SU-DHL-6 (cell line): ENCODE measurements at regions not wholly inside any gene's neighbourhood (a gene's known extent, or its start where the extent isn't known, plus 50 kb on each side); places are given as distances from the start of the nearest gene placed in this dataset.

Experiments used
- H2AFZ ChIP-seq: fragments of 200-600 bp; sonication (generic); 2 replicates; pipeline ENCODE4 v1.6.1; 2014; ENCODE audit warnings: low read depth, mild to moderate bottlenecking, moderate library complexity, mixed read lengths, antibody characterized with exemption, low read length; ENCODE audit not compliant: severe bottlenecking
- H3F3A ChIP-seq: fragments of 200-600 bp; shearing (Covaris generic); 2 replicates; pipeline ENCODE4 v1.6.0; 2016; ENCODE audit warnings: antibody characterized with exemption, mild to moderate bottlenecking; ENCODE audit not compliant: insufficient read depth
- H3K27ac ChIP-seq: fragments of 200-600 bp; sonication (generic); 2 replicates; pipeline ENCODE4 v1.5.1; 2016; ENCODE audit warnings: low read depth, mild to moderate bottlenecking, low read length, moderate library complexity, mixed read lengths
- H3K27me3 ChIP-seq: fragments of 200-600 bp; sonication (generic), shearing (Covaris generic); 2 replicates; pipeline ENCODE4 v1.6.0; 2014; ENCODE audit warnings: mild to moderate bottlenecking, low read length
- H3K36me3 ChIP-seq: fragments of 200-600 bp; sonication (generic); 2 replicates; pipeline ENCODE4 v1.6.1; 2014; ENCODE audit warnings: mild to moderate bottlenecking, low read length, mixed read lengths
- H3K4me2 ChIP-seq: fragments of 300-600, 200-600 bp; shearing (Covaris generic), sonication (generic); 2 replicates; pipeline ENCODE4 v1.6.0; 2014; ENCODE audit warnings: low read length, low read depth, mild to moderate bottlenecking; ENCODE audit not compliant: poor library complexity, severe bottlenecking
- H3K4me3 ChIP-seq: fragments of 200-600 bp; sonication (generic); 2 replicates; pipeline ENCODE4 v1.5.1; 2014; ENCODE audit warnings: antibody characterized with exemption, low read length, mild to moderate bottlenecking, mixed read lengths; ENCODE audit not compliant: insufficient read depth, poor library complexity, severe bottlenecking
- H3K79me2 ChIP-seq: fragments of 200-600 bp; sonication (generic); 2 replicates; pipeline ENCODE4 v1.6.1; 2014; ENCODE audit warnings: mild to moderate bottlenecking, low read length, moderate library complexity; ENCODE audit not compliant: insufficient read depth
- H3K9ac ChIP-seq: fragments of 200-600 bp; sonication (generic); 2 replicates; pipeline ENCODE4 v1.7.0; 2014; ENCODE audit warnings: mild to moderate bottlenecking, low read length
- H3K9me2 ChIP-seq: fragments of 200-600 bp; sonication (generic); replicated peaks from 2 replicates; pipeline ENCODE4 v1.6.1; 2014; ENCODE audit warnings: low read length; ENCODE audit not compliant: insufficient read depth
- H3K9me3 ChIP-seq: fragments of 200-600 bp; sonication (generic); 2 replicates; pipeline ENCODE4 v1.6.1; 2014; ENCODE audit warnings: low read length, mixed read lengths; ENCODE audit not compliant: insufficient read depth
- H4K20me1 ChIP-seq: fragments of 200-600 bp; sonication (generic); 2 replicates; pipeline ENCODE4 v1.6.1; 2014; ENCODE audit warnings: low read depth, mild to moderate bottlenecking, antibody characterized with exemption, low read length, moderate library complexity, mixed read lengths
- CTCF ChIP-seq: fragments of 200-600 bp; sonication (generic); IDR thresholded peaks from one replicate; pipeline ENCODE4 v1.5.1; 2017; ENCODE audit warnings: antibody characterized with exemption, mild to moderate bottlenecking, low read length, moderate library complexity; ENCODE audit not compliant: insufficient read depth, poor library complexity, severe bottlenecking
- EZH2phosphoT487 ChIP-seq: fragments of 200-600 bp; sonication (generic), shearing (Covaris generic); conservative IDR thresholded peaks from 2 replicates; pipeline ENCODE4 v1.6.1; 2018; ENCODE audit warnings: mild to moderate bottlenecking, antibody characterized with exemption, low read length, moderate library complexity, mixed read lengths

DNA sequence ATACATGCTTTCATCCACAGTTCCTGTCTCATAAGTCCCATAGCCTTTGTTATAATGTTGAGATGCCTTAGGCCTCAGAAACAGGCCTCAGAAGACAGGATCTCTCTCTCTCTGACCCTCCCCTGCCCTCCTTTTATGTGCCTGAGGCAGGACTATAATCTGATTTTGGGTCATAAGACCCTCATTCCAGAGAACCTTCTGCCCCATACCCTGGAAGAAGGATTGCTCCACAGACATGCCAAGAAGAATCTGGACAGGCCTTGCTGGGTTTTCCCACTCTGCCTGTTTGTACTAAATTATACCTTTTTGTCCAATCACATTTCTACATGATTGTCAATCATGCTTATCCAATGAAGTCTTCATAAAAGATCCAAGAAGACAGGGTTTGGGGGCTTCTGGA is 57.2 kb upstream of the MME start:
- no peaks in the 10 kb centered on the region for H4K20me1 ChIP-seq

GRCh38 chr3:155019575-155019974 is 60.5 kb upstream of the MME start:
- Histone ChIP-seq H3K27me3 (no peaks in the 10 kb centered on the region), H3K9me3 (no peaks in the 10 kb centered on the region), H3K9ac (no peak overlapping the region), H3K4me2 (no peak overlapping the region), H3K36me3 (no peaks in the 10 kb centered on the region), H3K4me3 (no peak overlapping the region), H3K9me2 (no peaks in the 10 kb centered on the region), H3F3A (no peaks in the 10 kb centered on the region), H2AFZ (no peak overlapping the region), H3K27ac (no peak overlapping the region), H4K20me1 (no peaks in the 10 kb centered on the region), H3K79me2 (no peaks in the 10 kb centered on the region)
- TF ChIP-seq CTCF: no peak
- TF ChIP-seq EZH2phosphoT487: no peak

More for the DNA sequence above, 57.2 kb upstream of the MME start:
- no peaks in the 10 kb centered on the region for H3K36me3 ChIP-seq
- no peak overlapping the region for H3K4me3 ChIP-seq
- H3K9me3 ChIP-seq: peaks cover under 1% of the 10 kb centered on the region
- H3K27ac ChIP-seq: no peak overlapping the region
- no peak overlapping the region for H3K4me2 ChIP-seq
- H3K79me2 ChIP-seq: no peaks in the 10 kb centered on the region
- no peaks in the 10 kb centered on the region for H3K27me3 ChIP-seq
- no peak overlapping the region for H3K9ac ChIP-seq
- TF ChIP-seq EZH2phosphoT487 (no peak), CTCF (no peak)
- H3F3A ChIP-seq: no peaks in the 10 kb centered on the region
- no peaks in the 10 kb centered on the region for H3K9me2 ChIP-seq
- H2AFZ ChIP-seq: no peak overlapping the region

DNA sequence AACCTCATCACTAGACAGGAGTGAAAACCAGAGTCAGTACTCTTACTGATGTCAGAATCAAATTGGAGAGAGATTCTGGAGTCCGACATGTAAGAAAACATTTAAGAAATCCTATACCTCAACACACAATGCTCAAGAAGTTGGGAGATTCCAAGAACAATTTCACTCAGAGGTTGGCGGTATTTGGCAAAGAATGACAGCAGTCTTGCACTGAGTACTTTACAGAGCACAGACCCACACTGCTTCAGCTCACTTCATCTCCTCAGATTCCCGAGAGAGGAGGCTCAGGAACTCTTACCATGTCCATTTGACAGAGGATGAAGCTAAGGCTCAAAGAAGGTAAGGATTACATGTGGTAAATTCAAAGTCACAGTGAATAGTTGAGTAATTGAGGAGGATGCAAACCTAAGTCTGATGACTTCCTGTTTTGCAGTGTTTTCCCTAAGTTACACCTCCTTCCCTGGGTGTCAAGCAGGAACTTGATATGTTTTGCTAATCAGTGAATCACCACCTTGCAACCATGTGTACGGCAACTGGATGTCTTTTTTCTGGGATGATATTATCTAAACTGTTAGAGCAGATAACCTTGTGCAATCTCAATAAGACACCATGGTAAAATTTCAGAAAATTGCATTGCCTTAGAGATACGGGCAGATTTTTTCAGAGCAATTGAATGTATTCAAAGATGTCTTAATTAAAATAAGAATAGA is 61.3 kb upstream of the MME start:
- H3K9ac ChIP-seq: no peak overlapping the region
- H3K9me3 ChIP-seq: no peaks in the 10 kb centered on the region
- no peaks in the 10 kb centered on the region for H3K79me2 ChIP-seq
- peak overlapping the region; percentile 24 for H2AFZ ChIP-seq
- no peaks in the 10 kb centered on the region for H3K9me2 ChIP-seq
- H3K36me3 ChIP-seq: no peaks in the 10 kb centered on the region
- no peaks in the 10 kb centered on the region for H3K27me3 ChIP-seq
- H4K20me1 ChIP-seq: no peaks in the 10 kb centered on the region
- TF ChIP-seq EZH2phosphoT487 (no peak), CTCF (no peak)
- no peak overlapping the region for H3K4me3 ChIP-seq
- H3F3A ChIP-seq: no peaks in the 10 kb centered on the region
- no peak overlapping the region for H3K27ac ChIP-seq
- no peak overlapping the region for H3K4me2 ChIP-seq
